ENCODE measurements at regions not wholly inside any gene's neighbourhood (a gene's known extent, or its start where the extent isn't known, plus 50 kb on each side); places are given as distances from the start of the nearest gene placed in this dataset.

GRCh38 chr2:153179808-153180207 lies 298.8 kb downstream of the RPRM start:
- H3K4me1 ChIP-seq (ENCODE audit: control insufficient read depth in 2 of 2, insufficient read depth in 2 of 2, low read length in 2 of 2), result no peaks in the 10 kb centered on the region
- POLR2A ChIA-PET, result no interaction called here
- no peak overlapping the region for H3K27ac ChIP-seq (ENCODE audit: low read length in 2 of 2)
- no peaks in the 10 kb centered on the region for H3K4me1 Mint-ChIP-seq
- intact Hi-C loops (cut with micrococcal nuclease), result no loop called here
- no peaks in the 10 kb centered on the region for H3K79me2 ChIP-seq (ENCODE audit: control insufficient read depth, insufficient read depth, low read length)
- H3K4me3 ChIP-seq (ENCODE audit: control extremely low read depth in 1 of 5, extremely low read depth in 1 of 5, insufficient read depth in 1 of 5, low read depth in 2 of 5, low read length in 4 of 5), result no peak overlapping the region
- H2AFZ ChIP-seq (ENCODE audit: insufficient read depth, low read depth, low read length, poor library complexity, severe bottlenecking), result no peak overlapping the region
- CTCF ChIA-PET, result no interaction called here
- WGBS (ENCODE audit: insufficient coverage), result no CpG with 5 or more reads among the region's 1 CpG
- no peak overlapping the region for H3K27ac Mint-ChIP-seq
- no peaks in the 10 kb centered on the region for H4K20me1 ChIP-seq (ENCODE audit: control insufficient read depth, insufficient read depth, low read length, poor library complexity, severe bottlenecking)
- no peak overlapping the region for H3K9ac ChIP-seq (ENCODE audit: low read length)
- H3K4me2 ChIP-seq (replicated peaks; ENCODE audit: low read depth, low read length, poor library complexity, severe bottlenecking), result no peak overlapping the region
- DNase-seq (no peak), ATAC-seq (ENCODE audit: low read depth) (no peak)
- H3K27me3 ChIP-seq (replicated peaks in 1 of 4; ENCODE audit: control extremely low read depth in 1 of 4, control insufficient read depth in 3 of 4, insufficient read depth in 4 of 4, low read length in 3 of 4), result no peaks in the 10 kb centered on the region
- no peaks in the 10 kb centered on the region for H3K9me3 ChIP-seq (ENCODE audit: control extremely low read depth in 1 of 3, control insufficient read depth in 2 of 3, insufficient read depth in 1 of 3, low read length in 2 of 3)
- no peak overlapping the region for H3K4me3 Mint-ChIP-seq
- no peaks in the 10 kb centered on the region for H3K27me3 Mint-ChIP-seq
- no peaks in the 10 kb centered on the region for H3K36me3 ChIP-seq (replicated peaks in 1 of 2; ENCODE audit: control extremely low read depth in 1 of 2, control insufficient read depth in 1 of 2, extremely low read depth in 1 of 2, insufficient read depth in 2 of 2, low read length in 1 of 2)
- peaks cover 3% of the 10 kb centered on the region for H3K9me3 Mint-ChIP-seq (ENCODE audit: insufficient read depth)
- TF ChIP-seq CTCF (IDR thresholded peaks at IDR 0.05) (no peak), EZH2 (IDR thresholded peaks at IDR 0.05; ENCODE audit: borderline replicate concordance, insufficient read depth, low read depth, low read length, poor library complexity, severe bottlenecking) (no peak)

- TF ChIP-seq EZH2 (IDR thresholded peaks at IDR 0.05; ENCODE audit: borderline replicate concordance, insufficient read depth, low read depth, low read length, poor library complexity, severe bottlenecking), result no peak
- no peak for TF ChIP-seq CTCF (IDR thresholded peaks at IDR 0.05)
- intact Hi-C loops (cut with micrococcal nuclease), result no loop called here
- ChIA-PET CTCF (no interaction called here), POLR2A (interaction anchor here (0.6 kb wide), 1 partner anchor 1008 kb away, joined by 3 read pairs; no protein-coding TSS in a partner anchor)
- Histone ChIP-seq H3K36me3 (replicated peaks in 1 of 2; ENCODE audit: control extremely low read depth in 1 of 2, control insufficient read depth in 1 of 2, extremely low read depth in 1 of 2, insufficient read depth in 2 of 2, low read length in 1 of 2) (no peaks in the 10 kb centered on the region), H3K9me3 (ENCODE audit: control extremely low read depth in 1 of 3, control insufficient read depth in 2 of 3, insufficient read depth in 1 of 3, low read length in 2 of 3) (no peaks in the 10 kb centered on the region), H3K27ac (ENCODE audit: low read length in 2 of 2) (no peak overlapping the region), H3K4me3 (ENCODE audit: control extremely low read depth in 1 of 5, extremely low read depth in 1 of 5, insufficient read depth in 1 of 5, low read depth in 2 of 5, low read length in 4 of 5) (no peak overlapping the region), H4K20me1 (ENCODE audit: control insufficient read depth, insufficient read depth, low read length, poor library complexity, severe bottlenecking) (no peaks in the 10 kb centered on the region), H3K4me2 (replicated peaks; ENCODE audit: low read depth, low read length, poor library complexity, severe bottlenecking) (no peak overlapping the region), H3K79me2 (ENCODE audit: control insufficient read depth, insufficient read depth, low read length) (no peaks in the 10 kb centered on the region), H3K27me3 (replicated peaks in 1 of 4; ENCODE audit: control extremely low read depth in 1 of 4, control insufficient read depth in 3 of 4, insufficient read depth in 4 of 4, low read length in 3 of 4) (no peaks in the 10 kb centered on the region), H3K4me1 (ENCODE audit: control insufficient read depth in 2 of 2, insufficient read depth in 2 of 2, low read length in 2 of 2) (no peaks in the 10 kb centered on the region), H3K9ac (ENCODE audit: low read length) (no peak overlapping the region), H2AFZ (ENCODE audit: insufficient read depth, low read depth, low read length, poor library complexity, severe bottlenecking) (no peak overlapping the region)
- no peak overlapping the region for H3K27ac Mint-ChIP-seq
- H3K4me1 Mint-ChIP-seq, result no peaks in the 10 kb centered on the region
- no peak overlapping the region for H3K4me3 Mint-ChIP-seq
- H3K9me3 Mint-ChIP-seq (ENCODE audit: insufficient read depth), result no peaks in the 10 kb centered on the region
- ATAC-seq (ENCODE audit: low read depth), result no peak
- H3K27me3 Mint-ChIP-seq, result no peaks in the 10 kb centered on the region
- DNase-seq, result no peak
These were observed 309.0 kb downstream of the RPRM start for GRCh38 chr2:153169609-153170008.
